ENCODE measurements at regions not wholly inside any gene's neighbourhood (a gene's known extent, or its start where the extent isn't known, plus 50 kb on each side); places are given as distances from the start of the nearest gene placed in this dataset.

DNA sequence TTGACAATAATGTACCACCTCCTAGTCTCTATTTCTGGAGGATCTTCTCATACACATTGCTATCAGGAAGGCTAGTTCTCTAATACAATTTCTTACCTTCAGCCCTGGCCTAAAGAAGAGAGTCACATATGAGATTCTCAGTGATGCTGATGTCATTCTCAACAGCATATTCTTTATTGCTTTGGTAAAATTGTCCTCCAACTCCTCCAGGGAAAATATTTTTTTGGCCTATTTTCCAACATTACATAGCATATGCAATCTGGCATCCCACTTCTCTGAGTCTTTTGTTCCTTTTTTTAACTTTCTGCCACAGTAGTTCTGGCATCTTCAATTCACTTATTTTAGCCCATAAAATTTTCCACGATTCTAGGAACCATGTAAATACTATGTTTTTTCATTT lies 2363.1 kb downstream of the ARAP2 start:
- TF ChIP-seq CTCF (conservative IDR thresholded peaks at IDR 0.05 in 1 of 2, IDR thresholded peaks at IDR 0.05 in 1 of 2; ENCODE audit: low read depth in 1 of 2, low read length in 2 of 2): no peak
- TF ChIP-seq EZH2 (IDR thresholded peaks at IDR 0.05; ENCODE audit: low read length, missing control alignments): no peak
- Histone ChIP-seq H3K4me3 (replicated peaks in 1 of 4; ENCODE audit: control extremely low read depth in 1 of 4, insufficient read depth in 1 of 4, low read depth in 3 of 4, low read length in 4 of 4) (no peak overlapping the region), H3K27ac (ENCODE audit: insufficient read depth, low read length) (no peak overlapping the region), H3K79me2 (ENCODE audit: control insufficient read depth, insufficient read depth, low read length) (no peaks in the 10 kb centered on the region), H3K9ac (ENCODE audit: insufficient read depth, low read length) (no peak overlapping the region), H3K4me1 (ENCODE audit: control insufficient read depth, extremely low read depth, insufficient read depth, low read length) (no peaks in the 10 kb centered on the region), H4K20me1 (ENCODE audit: control insufficient read depth, extremely low read depth, insufficient read depth, low read length) (no peaks in the 10 kb centered on the region), H3K36me3 (ENCODE audit: control insufficient read depth, insufficient read depth, low read length) (no peaks in the 10 kb centered on the region), H3K4me2 (ENCODE audit: extremely low read depth, insufficient read depth, low read length) (no peak overlapping the region), H2AFZ (ENCODE audit: low read length) (no peak overlapping the region), H3K9me3 (ENCODE audit: control insufficient read depth, insufficient read depth, low read depth, low read length) (no peaks in the 10 kb centered on the region), H3K27me3 (ENCODE audit: control insufficient read depth, insufficient read depth, low read length) (no peaks in the 10 kb centered on the region)
- no peak for DNase-seq (ENCODE audit: low read depth in 2 of 2)

GRCh38 chr4:33882246-33882990 lies 2361.9 kb downstream of the ARAP2 start:
- Histone ChIP-seq H2AFZ (ENCODE audit: low read length) (no peak overlapping the region), H3K4me3 (replicated peaks in 1 of 4; ENCODE audit: control extremely low read depth in 1 of 4, insufficient read depth in 1 of 4, low read depth in 3 of 4, low read length in 4 of 4) (no peak overlapping the region), H3K9me3 (ENCODE audit: control insufficient read depth, insufficient read depth, low read depth, low read length) (no peaks in the 10 kb centered on the region), H3K79me2 (ENCODE audit: control insufficient read depth, insufficient read depth, low read length) (no peaks in the 10 kb centered on the region), H3K4me2 (ENCODE audit: extremely low read depth, insufficient read depth, low read length) (no peak overlapping the region), H3K9ac (ENCODE audit: insufficient read depth, low read length) (no peak overlapping the region), H3K4me1 (ENCODE audit: control insufficient read depth, extremely low read depth, insufficient read depth, low read length) (no peaks in the 10 kb centered on the region), H3K27me3 (ENCODE audit: control insufficient read depth, insufficient read depth, low read length) (no peaks in the 10 kb centered on the region), H3K36me3 (ENCODE audit: control insufficient read depth, insufficient read depth, low read length) (no peaks in the 10 kb centered on the region), H4K20me1 (ENCODE audit: control insufficient read depth, extremely low read depth, insufficient read depth, low read length) (no peaks in the 10 kb centered on the region), H3K27ac (ENCODE audit: insufficient read depth, low read length) (no peak overlapping the region)
- peak in 1 of 2 donors; percentile 3 for DNase-seq (ENCODE audit: low read depth in 2 of 2)
- TF ChIP-seq EZH2 (IDR thresholded peaks at IDR 0.05; ENCODE audit: low read length, missing control alignments): no peak
- TF ChIP-seq CTCF (conservative IDR thresholded peaks at IDR 0.05 in 1 of 2, IDR thresholded peaks at IDR 0.05 in 1 of 2; ENCODE audit: low read depth in 1 of 2, low read length in 2 of 2): no peak

DNA sequence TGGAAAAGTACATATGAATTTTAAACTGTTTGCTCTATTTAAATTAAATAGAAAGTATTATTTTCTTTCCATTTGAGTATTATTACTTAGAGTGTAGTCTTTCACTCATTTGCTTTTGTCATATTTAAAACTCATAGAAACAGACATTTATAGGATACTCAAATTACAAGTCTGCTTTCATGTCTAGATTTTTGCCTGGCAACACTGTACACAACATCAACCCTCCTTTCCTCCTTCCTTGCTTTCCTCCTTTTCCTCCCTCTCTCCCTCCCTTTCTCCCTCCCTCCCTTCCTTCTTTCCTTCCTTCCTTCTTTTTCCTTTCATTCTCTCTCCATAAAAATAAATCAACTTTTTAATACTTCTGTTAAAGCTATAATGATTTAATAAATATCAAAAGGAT lies 2361.2 kb downstream of the ARAP2 start:
- TF ChIP-seq CTCF (conservative IDR thresholded peaks at IDR 0.05 in 1 of 2, IDR thresholded peaks at IDR 0.05 in 1 of 2; ENCODE audit: low read depth in 1 of 2, low read length in 2 of 2) (no peak), EZH2 (IDR thresholded peaks at IDR 0.05; ENCODE audit: low read length, missing control alignments) (no peak)

More for the DNA sequence above, 2361.2 kb downstream of the ARAP2 start:
- Histone ChIP-seq H3K9ac (ENCODE audit: insufficient read depth, low read length) (no peak overlapping the region), H3K4me2 (ENCODE audit: extremely low read depth, insufficient read depth, low read length) (no peak overlapping the region), H3K27me3 (ENCODE audit: control insufficient read depth, insufficient read depth, low read length) (no peaks in the 10 kb centered on the region), H3K36me3 (ENCODE audit: control insufficient read depth, insufficient read depth, low read length) (no peaks in the 10 kb centered on the region), H3K4me1 (ENCODE audit: control insufficient read depth, extremely low read depth, insufficient read depth, low read length) (no peaks in the 10 kb centered on the region), H3K79me2 (ENCODE audit: control insufficient read depth, insufficient read depth, low read length) (no peaks in the 10 kb centered on the region), H3K27ac (ENCODE audit: insufficient read depth, low read length) (no peak overlapping the region), H3K4me3 (replicated peaks in 1 of 4; ENCODE audit: control extremely low read depth in 1 of 4, insufficient read depth in 1 of 4, low read depth in 3 of 4, low read length in 4 of 4) (no peak overlapping the region), H4K20me1 (ENCODE audit: control insufficient read depth, extremely low read depth, insufficient read depth, low read length) (no peaks in the 10 kb centered on the region), H2AFZ (ENCODE audit: low read length) (no peak overlapping the region), H3K9me3 (ENCODE audit: control insufficient read depth, insufficient read depth, low read depth, low read length) (no peaks in the 10 kb centered on the region)
- no peak for DNase-seq (ENCODE audit: low read depth in 2 of 2)

All from fibroblast of lung (primary cell).